ENCODE measurements at regions not wholly inside any gene's neighbourhood (a gene's known extent, or its start where the extent isn't known, plus 50 kb on each side); places are given as distances from the start of the nearest gene placed in this dataset.

DNA sequence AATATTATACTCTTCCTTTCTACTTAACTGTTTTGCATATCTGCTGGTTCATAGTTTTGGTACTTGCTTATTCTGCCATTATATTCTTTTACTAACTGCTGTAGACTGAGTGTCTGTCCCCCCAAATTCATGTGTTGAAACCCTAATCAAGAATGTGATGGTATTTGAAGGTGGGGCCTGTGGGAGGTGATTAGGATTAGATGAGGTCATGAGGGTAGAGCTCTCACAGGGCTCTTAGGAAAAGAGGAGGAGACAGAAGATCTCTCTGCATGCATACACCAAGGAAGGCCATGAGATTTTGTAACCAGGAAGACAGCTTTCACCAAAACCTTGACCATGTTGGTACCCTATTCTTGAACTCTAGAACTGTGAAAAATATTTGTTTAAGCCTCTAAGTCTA is 354.1 kb upstream of the B3GALT2 start:
- no peaks in the 10 kb centered on the region for H3K9me3 ChIP-seq
- H3K4me1 ChIP-seq: no peaks in the 10 kb centered on the region
- no peak for DNase-seq (ENCODE audit: low spot score in 2 of 2)
- H3K36me3 ChIP-seq: no peaks in the 10 kb centered on the region
- H3K4me3 ChIP-seq: no peak overlapping the region
- no peak overlapping the region for H3K27ac ChIP-seq
- H3K27me3 ChIP-seq: no peaks in the 10 kb centered on the region
- TF ChIP-seq EP300 (IDR thresholded peaks at IDR 0.05): no peak
- TF ChIP-seq, protein P1, sequence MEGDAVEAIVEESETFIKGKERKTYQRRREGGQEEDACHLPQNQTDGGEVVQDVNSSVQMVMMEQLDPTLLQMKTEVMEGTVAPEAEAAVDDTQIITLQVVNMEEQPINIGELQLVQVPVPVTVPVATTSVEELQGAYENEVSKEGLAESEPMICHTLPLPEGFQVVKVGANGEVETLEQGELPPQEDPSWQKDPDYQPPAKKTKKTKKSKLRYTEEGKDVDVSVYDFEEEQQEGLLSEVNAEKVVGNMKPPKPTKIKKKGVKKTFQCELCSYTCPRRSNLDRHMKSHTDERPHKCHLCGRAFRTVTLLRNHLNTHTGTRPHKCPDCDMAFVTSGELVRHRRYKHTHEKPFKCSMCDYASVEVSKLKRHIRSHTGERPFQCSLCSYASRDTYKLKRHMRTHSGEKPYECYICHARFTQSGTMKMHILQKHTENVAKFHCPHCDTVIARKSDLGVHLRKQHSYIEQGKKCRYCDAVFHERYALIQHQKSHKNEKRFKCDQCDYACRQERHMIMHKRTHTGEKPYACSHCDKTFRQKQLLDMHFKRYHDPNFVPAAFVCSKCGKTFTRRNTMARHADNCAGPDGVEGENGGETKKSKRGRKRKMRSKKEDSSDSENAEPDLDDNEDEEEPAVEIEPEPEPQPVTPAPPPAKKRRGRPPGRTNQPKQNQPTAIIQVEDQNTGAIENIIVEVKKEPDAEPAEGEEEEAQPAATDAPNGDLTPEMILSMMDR (IDR thresholded peaks at IDR 0.05): no peak
- no peak for TF ChIP-seq POLR2A (IDR thresholded peaks at IDR 0.05)
- no peak for TF ChIP-seq POLR2AphosphoS5 (IDR thresholded peaks at IDR 0.05)

DNA sequence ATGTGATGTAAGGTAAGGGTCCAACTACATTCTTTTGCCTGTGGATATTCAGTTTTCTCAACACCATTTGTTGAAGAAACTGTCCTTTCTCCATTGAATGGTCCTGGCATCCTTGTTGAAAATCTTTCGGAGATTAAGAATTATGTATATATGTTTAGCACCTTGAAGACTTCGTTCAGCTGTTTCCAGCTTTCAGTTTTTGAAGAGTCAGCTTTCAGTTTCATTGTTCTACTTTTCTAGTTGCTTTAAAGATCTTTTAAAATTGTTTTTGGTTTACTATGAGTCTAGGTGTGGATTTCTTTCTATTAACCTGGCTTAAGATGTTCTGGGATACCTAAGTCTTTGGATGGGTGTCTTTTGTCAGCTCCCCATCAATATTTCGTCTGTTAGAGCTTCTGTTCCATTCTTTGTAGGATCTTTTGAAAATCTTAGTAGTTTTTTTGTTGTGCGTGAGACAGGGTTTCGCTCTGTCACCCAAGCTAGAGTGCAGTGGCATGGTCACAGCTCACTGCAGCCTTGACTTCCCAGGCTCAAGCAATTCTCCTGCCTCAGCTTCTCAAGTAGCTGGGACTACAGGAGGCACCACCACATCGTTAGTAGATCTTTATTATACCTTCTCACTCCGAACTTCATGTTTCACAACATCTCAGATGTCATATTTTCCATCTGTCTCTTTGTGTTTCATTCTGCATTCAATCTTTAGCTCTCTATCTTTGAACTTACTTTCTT is 353.5 kb upstream of the B3GALT2 start:
- H3K9me3 ChIP-seq: no peaks in the 10 kb centered on the region
- 90% methylated on average over 7 of the region's 7 CpGs for WGBS
- no peak overlapping the region for H3K4me3 ChIP-seq
- no peaks in the 10 kb centered on the region for H3K4me1 ChIP-seq
- H3K27me3 ChIP-seq: no peaks in the 10 kb centered on the region
- no peak overlapping the region for H3K27ac ChIP-seq
- DNase-seq (ENCODE audit: low spot score in 2 of 2): no peak
- TF ChIP-seq POLR2AphosphoS5 (IDR thresholded peaks at IDR 0.05): no peak
- TF ChIP-seq, protein P1 (IDR thresholded peaks at IDR 0.05): no peak
- TF ChIP-seq EP300 (IDR thresholded peaks at IDR 0.05): no peak
- TF ChIP-seq POLR2A (IDR thresholded peaks at IDR 0.05): no peak
- no peaks in the 10 kb centered on the region for H3K36me3 ChIP-seq

DNA sequence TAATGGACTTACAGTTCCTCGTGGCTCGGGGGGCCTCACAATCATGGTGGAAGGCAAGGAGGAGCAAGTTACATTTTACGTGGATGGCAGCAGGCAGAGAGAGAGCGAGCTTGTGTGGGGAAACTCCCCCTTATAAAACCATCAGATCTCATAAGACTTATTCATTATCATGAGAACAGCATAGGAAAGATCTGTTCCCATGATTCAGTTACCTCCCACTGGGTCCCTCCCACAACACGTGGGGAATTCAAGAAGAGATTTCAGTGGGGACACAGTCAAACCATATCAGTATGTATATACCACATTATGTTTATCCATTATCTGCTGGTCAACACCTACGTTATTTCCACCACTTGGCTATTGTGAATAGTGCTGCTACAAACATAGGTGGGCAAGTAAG is 352.3 kb upstream of the B3GALT2 start:
- Histone ChIP-seq H3K4me1 (no peaks in the 10 kb centered on the region), H3K27me3 (no peaks in the 10 kb centered on the region), H3K9me3 (no peaks in the 10 kb centered on the region), H3K36me3 (no peaks in the 10 kb centered on the region), H3K27ac (no peak overlapping the region), H3K4me3 (no peak overlapping the region)
- no peak for DNase-seq (ENCODE audit: low spot score in 2 of 2)
- TF ChIP-seq, protein P1 (IDR thresholded peaks at IDR 0.05): no peak
- TF ChIP-seq POLR2AphosphoS5 (IDR thresholded peaks at IDR 0.05): no peak
- TF ChIP-seq POLR2A (IDR thresholded peaks at IDR 0.05): no peak
- no peak for TF ChIP-seq EP300 (IDR thresholded peaks at IDR 0.05)
- 94% methylated on average over 6 of the region's 6 CpGs for WGBS

DNA sequence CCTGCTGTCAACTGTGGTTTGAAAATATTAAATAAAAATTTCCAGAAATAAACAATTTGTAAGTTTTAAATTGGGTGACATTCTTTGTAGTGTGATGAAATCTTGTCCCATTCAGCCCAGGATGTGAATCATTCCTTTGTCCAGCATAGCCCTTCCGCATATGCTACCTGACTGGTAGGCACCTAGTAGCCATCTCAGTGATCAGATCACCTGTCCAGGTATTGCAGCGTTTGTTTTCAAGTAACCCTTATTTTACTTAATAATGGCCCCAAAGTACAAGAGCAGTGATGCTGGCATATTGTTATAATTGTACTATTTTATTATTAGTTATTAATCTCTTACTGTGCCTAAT is 351.6 kb upstream of the B3GALT2 start:
- 91% methylated on average over 2 of the region's 2 CpGs for WGBS
- Histone ChIP-seq H3K4me1 (no peaks in the 10 kb centered on the region), H3K36me3 (no peaks in the 10 kb centered on the region), H3K4me3 (no peak overlapping the region), H3K27me3 (no peaks in the 10 kb centered on the region), H3K27ac (no peak overlapping the region), H3K9me3 (no peaks in the 10 kb centered on the region)
- TF ChIP-seq, protein P1 (IDR thresholded peaks at IDR 0.05): no peak
- no peak for TF ChIP-seq POLR2A (IDR thresholded peaks at IDR 0.05)
- no peak for TF ChIP-seq EP300 (IDR thresholded peaks at IDR 0.05)
- no peak for TF ChIP-seq POLR2AphosphoS5 (IDR thresholded peaks at IDR 0.05)
- no peak for DNase-seq (ENCODE audit: low spot score in 2 of 2)

DNA sequence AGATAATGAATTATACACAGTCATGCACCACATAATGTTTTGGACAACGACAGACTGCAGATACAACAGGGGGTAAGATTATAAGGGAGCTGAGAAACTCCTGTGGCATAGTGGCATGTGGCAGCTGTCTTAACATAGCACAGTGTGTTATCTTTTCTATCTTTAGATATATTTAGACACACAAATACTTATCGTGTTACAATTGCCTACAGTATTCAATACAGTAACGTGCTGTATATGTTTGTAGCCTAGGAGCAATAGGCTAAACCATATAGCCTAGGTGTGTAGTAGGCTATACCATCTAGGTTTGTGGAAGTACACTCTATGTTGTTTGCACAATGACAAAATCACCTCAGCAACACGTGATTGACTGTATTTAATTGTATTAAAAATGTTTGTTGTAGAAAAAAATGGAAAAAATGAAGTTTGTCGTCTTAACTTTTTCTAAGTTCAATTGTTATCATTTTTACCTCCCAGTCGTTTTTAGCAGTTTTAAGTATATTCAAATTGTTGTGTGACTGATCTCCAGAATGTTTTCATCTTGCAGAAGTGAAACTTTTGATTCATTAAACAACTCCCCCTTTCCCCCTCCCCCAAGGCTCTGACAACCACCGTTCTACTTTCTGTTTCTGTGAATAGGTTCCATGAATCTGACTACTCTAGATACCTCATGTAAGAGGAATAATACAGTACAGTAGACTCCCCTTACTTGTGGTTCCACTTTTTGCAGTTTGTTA is 351.0 kb upstream of the B3GALT2 start:
- Histone ChIP-seq H3K36me3 (no peaks in the 10 kb centered on the region), H3K27me3 (no peaks in the 10 kb centered on the region), H3K4me1 (no peaks in the 10 kb centered on the region), H3K9me3 (no peaks in the 10 kb centered on the region), H3K27ac (no peak overlapping the region), H3K4me3 (no peak overlapping the region)
- DNase-seq (ENCODE audit: low spot score in 2 of 2): no peak
- WGBS: 50% methylated on average over 7 of the region's 7 CpGs
- no peak for TF ChIP-seq EP300 (IDR thresholded peaks at IDR 0.05)
- no peak for TF ChIP-seq POLR2AphosphoS5 (IDR thresholded peaks at IDR 0.05)
- TF ChIP-seq, protein P1 (IDR thresholded peaks at IDR 0.05): no peak
- TF ChIP-seq POLR2A (IDR thresholded peaks at IDR 0.05): no peak
